Karpas-422 (cell line): ENCODE measurements at regions not wholly inside any gene's neighbourhood (a gene's known extent, or its start where the extent isn't known, plus 50 kb on each side); places are given as distances from the start of the nearest gene placed in this dataset.

Source experiments
- DNase-seq: peaks from one replicate; pipeline ENCODE4 v3.0.0-alpha.2; 2015
- H2AFZ ChIP-seq: fragments of 200-600 bp; sonication (generic); 2 replicates; pipeline ENCODE4 v1.6.1; 2014; ENCODE audit warnings: antibody characterized with exemption, low read length, mixed read lengths
- H3K27ac ChIP-seq: fragments of 200-600 bp; sonication (generic); 2 replicates; pipeline ENCODE4 v1.5.1; 2014; ENCODE audit warnings: mild to moderate bottlenecking, low read length, moderate library complexity
- H3K27me3 ChIP-seq: fragments of 200-600 bp; sonication (generic); 2 replicates; pipeline ENCODE4 v1.6.1; 2014; ENCODE audit warnings: low read length, mixed read lengths
- H3K36me3 ChIP-seq: fragments of 200-600 bp; sonication (generic); 2 replicates; pipeline ENCODE4 v1.6.1; 2014; ENCODE audit warnings: low read length, mixed read lengths; ENCODE audit not compliant: insufficient read depth
- H3K4me1 ChIP-seq: fragments of 200-600 bp; sonication (generic); 2 replicates; pipeline ENCODE4 v1.6.1; 2014; ENCODE audit warnings: mild to moderate bottlenecking, low read length, mixed read lengths
- H3K4me2 ChIP-seq: fragments of 200-600 bp; sonication (generic); 2 replicates; pipeline ENCODE4 v1.6.1; 2014; ENCODE audit warnings: low read length, low read depth, mild to moderate bottlenecking; ENCODE audit not compliant: poor library complexity, severe bottlenecking
- H3K4me3 ChIP-seq: fragments of 200-600 bp; sonication (generic); 2 replicates; pipeline ENCODE4 v1.5.1; 2014; ENCODE audit warnings: mild to moderate bottlenecking, antibody characterized with exemption, low read length, mixed read lengths
- H3K79me2 ChIP-seq: fragments of 200-600 bp; sonication (generic); 2 replicates; pipeline ENCODE4 v1.6.1; 2014; ENCODE audit warnings: mild to moderate bottlenecking, low read length, mixed read lengths
- H3K9ac ChIP-seq: fragments of 200-600 bp; sonication (generic); 2 replicates; pipeline ENCODE4 v1.6.0; 2014; ENCODE audit warnings: low read length
- H3K9me2 ChIP-seq: fragments of 200-600 bp; sonication (generic), shearing (Covaris generic); replicated peaks from 2 replicates; pipeline ENCODE4 v1.6.0; 2014; ENCODE audit warnings: mild to moderate bottlenecking, low read length, moderate library complexity; ENCODE audit not compliant: insufficient read depth
- H3K9me3 ChIP-seq: fragments of 300-700, 200-600 bp; sonication (generic); 2 replicates; pipeline ENCODE4 v1.6.1; 2014; ENCODE audit warnings: low read length, mixed read lengths
- H4K20me1 ChIP-seq: fragments of 200-600 bp; sonication (generic); 2 replicates; pipeline ENCODE4 v1.6.1; 2014; ENCODE audit warnings: mild to moderate bottlenecking, antibody characterized with exemption, low read length, low read depth; ENCODE audit not compliant: insufficient read depth

GRCh38 chr4:14835708-14836425 is 166.4 kb upstream of the CPEB2 start:
- Histone ChIP-seq H3K9ac (no peak overlapping the region), H3K79me2 (no peaks in the 10 kb centered on the region), H3K4me2 (no peak overlapping the region), H3K27ac (no peak overlapping the region), H4K20me1 (no peaks in the 10 kb centered on the region), H3K9me2 (0 out of 2 replicates have a peak, but pooled peaks cover 3% of the 10 kb centered on the region), H3K9me3 (no peaks in the 10 kb centered on the region), H3K4me1 (no peaks in the 10 kb centered on the region), H2AFZ (no peak overlapping the region), H3K27me3 (no peaks in the 10 kb centered on the region), H3K36me3 (no peaks in the 10 kb centered on the region), H3K4me3 (no peak overlapping the region)
- DNase-seq = no peak

DNA sequence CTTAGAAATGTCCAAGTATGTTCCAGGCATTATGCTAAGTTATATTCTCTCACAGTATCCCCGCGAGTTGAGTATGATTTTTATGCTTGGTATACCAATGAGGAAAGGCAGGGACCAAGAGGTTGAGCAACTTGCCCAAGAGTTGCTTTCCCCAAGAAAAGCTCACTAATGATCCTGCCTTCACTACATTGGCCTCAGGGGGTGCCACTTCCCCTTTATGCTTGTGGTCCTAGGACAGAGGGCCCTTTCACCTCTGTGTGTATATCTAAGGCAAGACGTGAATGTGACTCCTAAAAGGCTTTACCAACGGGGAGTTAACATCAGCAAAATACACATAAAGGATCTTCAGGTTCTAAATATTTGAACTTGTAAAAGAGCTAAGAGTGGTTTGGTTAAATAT is 164.4 kb upstream of the CPEB2 start:
- Histone ChIP-seq H3K9me2 (0 out of 2 replicates have a peak, but pooled peaks cover 3% of the 10 kb centered on the region), H3K4me3 (no peak overlapping the region), H3K27ac (no peak overlapping the region), H3K27me3 (no peaks in the 10 kb centered on the region), H2AFZ (no peak overlapping the region), H4K20me1 (no peaks in the 10 kb centered on the region), H3K4me1 (no peaks in the 10 kb centered on the region), H3K79me2 (no peaks in the 10 kb centered on the region), H3K36me3 (no peaks in the 10 kb centered on the region), H3K9me3 (no peaks in the 10 kb centered on the region), H3K9ac (no peak overlapping the region), H3K4me2 (no peak overlapping the region)
- DNase-seq = peak; percentile 42

- Histone ChIP-seq H3K9me3 (no peaks in the 10 kb centered on the region), H3K4me1 (no peaks in the 10 kb centered on the region), H3K9me2 (0 out of 2 replicates have a peak, but pooled peaks cover 3% of the 10 kb centered on the region), H3K36me3 (no peaks in the 10 kb centered on the region), H4K20me1 (no peaks in the 10 kb centered on the region), H3K9ac (no peak overlapping the region), H3K4me2 (no peak overlapping the region), H3K79me2 (no peaks in the 10 kb centered on the region), H2AFZ (no peak overlapping the region), H3K4me3 (no peak overlapping the region), H3K27me3 (no peaks in the 10 kb centered on the region), H3K27ac (no peak overlapping the region)
- no peak for DNase-seq
Measured at GRCh38 chr4:14841801-14842768, 160.2 kb upstream of the CPEB2 start.

GRCh38 chr4:14842964-14843630 is 159.2 kb upstream of the CPEB2 start:
- no peak for DNase-seq
- Histone ChIP-seq H3K9ac (no peak overlapping the region), H3K4me3 (no peak overlapping the region)

DNA sequence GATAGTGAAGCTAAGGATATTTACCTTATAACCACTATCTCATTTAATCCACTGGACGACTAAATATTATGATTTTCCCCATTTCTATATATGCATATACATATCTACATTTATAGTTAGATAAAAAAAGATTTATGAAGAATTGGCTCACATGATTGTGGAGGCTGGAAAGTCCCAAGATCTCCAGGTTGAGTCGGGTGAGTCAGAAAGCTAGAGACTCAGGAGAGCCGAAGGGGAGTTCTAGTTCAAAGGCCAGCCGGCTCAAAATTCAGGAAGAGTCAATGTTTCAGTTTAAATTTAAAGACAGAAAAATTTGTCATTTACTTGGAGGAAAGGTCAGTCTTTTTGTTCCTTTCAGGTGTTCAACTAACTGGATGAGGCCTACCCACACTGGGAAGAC is 158.2 kb upstream of the CPEB2 start:
- Histone ChIP-seq H3K9me2 (no peaks in the 10 kb centered on the region), H3K4me3 (no peak overlapping the region), H3K4me2 (no peak overlapping the region), H3K9ac (no peak overlapping the region), H3K27ac (no peak overlapping the region), H3K4me1 (peaks cover 4% of the 10 kb centered on the region; the same call in 1 of the 2 replicates), H2AFZ (no peak overlapping the region), H3K36me3 (no peaks in the 10 kb centered on the region), H3K27me3 (no peaks in the 10 kb centered on the region), H3K79me2 (no peaks in the 10 kb centered on the region), H4K20me1 (no peaks in the 10 kb centered on the region), H3K9me3 (no peaks in the 10 kb centered on the region)
- no peak for DNase-seq

More at GRCh38 chr4:14842964-14843630, 159.2 kb upstream of the CPEB2 start:
- Histone ChIP-seq H3K4me2 (no peak overlapping the region), H3K27me3 (no peaks in the 10 kb centered on the region), H3K9me2 (0 out of 2 replicates have a peak, but pooled peaks cover 3% of the 10 kb centered on the region), H3K9me3 (no peaks in the 10 kb centered on the region), H3K4me1 (peaks cover 1% of the 10 kb centered on the region; the same call in 1 of the 2 replicates), H4K20me1 (no peaks in the 10 kb centered on the region), H3K79me2 (no peaks in the 10 kb centered on the region), H3K27ac (no peak overlapping the region), H3K36me3 (no peaks in the 10 kb centered on the region), H2AFZ (no peak overlapping the region)

GRCh38 chr4:14848229-14848628 is 154.1 kb upstream of the CPEB2 start:
- no peak overlapping the region for H3K9ac ChIP-seq
- H3K27ac ChIP-seq = no peak overlapping the region
- no peak overlapping the region for H2AFZ ChIP-seq
- no peak for DNase-seq
- H3K9me3 ChIP-seq = no peaks in the 10 kb centered on the region
- no peak overlapping the region for H3K4me3 ChIP-seq
- no peaks in the 10 kb centered on the region for H3K36me3 ChIP-seq
- no peaks in the 10 kb centered on the region for H3K79me2 ChIP-seq
- peaks cover 4% of the 10 kb centered on the region; the same call in 1 of the 2 replicates for H3K4me1 ChIP-seq
- H3K27me3 ChIP-seq = no peaks in the 10 kb centered on the region
- no peaks in the 10 kb centered on the region for H3K9me2 ChIP-seq
- no peaks in the 10 kb centered on the region for H4K20me1 ChIP-seq
- H3K4me2 ChIP-seq = no peak overlapping the region

GRCh38 chr4:14850455-14851097 is 151.7 kb upstream of the CPEB2 start:
- Histone ChIP-seq H3K4me1 (peaks cover 4% of the 10 kb centered on the region; the same call in 1 of the 2 replicates), H4K20me1 (no peaks in the 10 kb centered on the region), H3K9me3 (no peaks in the 10 kb centered on the region), H3K79me2 (no peaks in the 10 kb centered on the region), H3K27me3 (no peaks in the 10 kb centered on the region), H3K4me2 (no peak overlapping the region), H3K27ac (no peak overlapping the region), H3K4me3 (no peak overlapping the region), H3K9me2 (no peaks in the 10 kb centered on the region), H3K9ac (no peak overlapping the region), H2AFZ (no peak overlapping the region), H3K36me3 (no peaks in the 10 kb centered on the region)
- DNase-seq = no peak
